ENCODE measurements at regions not wholly inside any gene's neighbourhood (a gene's known extent, or its start where the extent isn't known, plus 50 kb on each side); places are given as distances from the start of the nearest gene placed in this dataset.

DNA sequence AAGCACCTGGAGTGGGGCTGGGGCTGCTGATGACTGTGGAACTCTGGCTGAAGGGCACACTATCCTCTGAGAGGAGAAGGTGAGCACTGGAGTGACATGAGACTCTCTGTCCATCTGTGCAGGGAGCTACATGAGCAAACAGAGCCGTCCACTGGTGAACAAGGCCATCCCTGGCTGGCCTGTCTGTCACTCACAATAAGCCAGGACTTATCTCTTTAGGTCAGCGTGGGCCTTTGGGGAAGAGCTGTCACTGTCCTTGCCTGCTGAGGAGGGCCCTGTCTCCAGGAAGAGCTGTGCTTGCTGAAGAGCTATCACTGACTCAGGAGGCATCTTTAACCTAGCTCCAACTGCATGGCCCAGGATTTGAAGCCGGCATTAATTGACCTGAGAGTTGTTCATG, 82.1 kb downstream of the FOXD2 start:
- Histone ChIP-seq H2AK5ac (ENCODE audit: insufficient read length, low read length) (no peak overlapping the region), H3K23me2 (ENCODE audit: insufficient read length, low read depth, low read length, poor library complexity, severe bottlenecking) (no peaks in the 10 kb centered on the region), H3K18ac (ENCODE audit: insufficient read length, low read depth, low read length) (no peak overlapping the region), H2BK120ac (ENCODE audit: low read depth, low read length, poor library complexity, severe bottlenecking) (no peak overlapping the region), H2BK20ac (ENCODE audit: low read depth, low read length, poor library complexity, severe bottlenecking) (no peak overlapping the region), H3T11ph (ENCODE audit: low read length) (no peak overlapping the region), H2AFZ (ENCODE audit: low read length) (no peak overlapping the region), H3K27me3 (ENCODE audit: insufficient read depth, low read length) (peaks cover 2% of the 10 kb centered on the region; the same call in 1 of the 2 replicates), H3K56ac (ENCODE audit: insufficient read length, low read depth, low read length) (no peak overlapping the region), H4K91ac (ENCODE audit: insufficient read length, low read depth, low read length) (no peak overlapping the region), H3K4me2 (ENCODE audit: insufficient read depth, insufficient read length, low read length) (no peak overlapping the region), H3K9me3 (ENCODE audit: control insufficient read depth, low read depth, low read length) (no peaks in the 10 kb centered on the region), H4K8ac (replicated peaks; ENCODE audit: insufficient read length, low read depth, low read length) (no peak overlapping the region), H4K20me1 (ENCODE audit: control insufficient read depth, insufficient read depth, insufficient read length) (no peaks in the 10 kb centered on the region), H2BK15ac (ENCODE audit: low read depth, low read length) (peak overlapping the region; percentile 37; the same call in 1 of the 2 replicates), H3K79me1 (ENCODE audit: insufficient read depth, low read depth, low read length, poor library complexity, severe bottlenecking) (no peaks in the 10 kb centered on the region), H2BK12ac (ENCODE audit: insufficient read length, low read depth, low read length) (no peak overlapping the region), H3K27ac (ENCODE audit: insufficient read length, low read depth, low read length) (no peak overlapping the region), H3K4me1 (ENCODE audit: insufficient read depth, low read length) (peaks cover 9% of the 10 kb centered on the region; the same call in 1 of the 2 replicates), H4K5ac (ENCODE audit: insufficient read length, low read depth, low read length) (no peak overlapping the region), H2BK5ac (ENCODE audit: insufficient read length, low read length) (no peak overlapping the region), H3K14ac (ENCODE audit: insufficient read depth, low read length) (peak overlapping the region; percentile 72), H3K79me2 (ENCODE audit: insufficient read depth, low read length) (no peaks in the 10 kb centered on the region), H3K23ac (ENCODE audit: insufficient read length, low read depth, low read length) (no peak overlapping the region), H3K4ac (ENCODE audit: low read depth, low read length) (no peak overlapping the region), H3K9ac (ENCODE audit: extremely low read depth, insufficient read length, low read length) (no peak overlapping the region)
- peaks cover 63% of the 10 kb centered on the region for H3K27me3 Mint-ChIP-seq (ENCODE audit: low read depth)
- no CpG with 5 or more reads among the region's 3 CpGs for WGBS (ENCODE audit: extremely low coverage, insufficient read length, low lambda C conversion rate)
- no peaks in the 10 kb centered on the region for H3K36me3 Mint-ChIP-seq (ENCODE audit: insufficient read depth in 1 of 3, low read depth in 3 of 3)
- DNase-seq: no peak
- H3K27ac Mint-ChIP-seq: no peak overlapping the region
- H3K9me3 Mint-ChIP-seq: no peaks in the 10 kb centered on the region
- peaks cover 11 to 20% of the 10 kb centered on the region in 2 experiments for H3K4me1 Mint-ChIP-seq
- TF ChIP-seq CTCF (conservative IDR thresholded peaks at IDR 0.05): no peak
- H3K4me3 Mint-ChIP-seq: no peak overlapping the region

Data from H9 (cell line).